Fibroblast of skin of back (primary cell): ENCODE measurements at regions not wholly inside any gene's neighbourhood (a gene's known extent, or its start where the extent isn't known, plus 50 kb on each side); places are given as distances from the start of the nearest gene placed in this dataset.

Experiments
- DNase-seq: peaks from one replicate; pipeline ENCODE4 v3.0.0-alpha.2; 2013

- no peak for DNase-seq
Measured at GRCh38 chr9:72431036-72431435, 66.0 kb upstream of the ZFAND5 start.

GRCh38 chr9:72428329-72428728, 63.3 kb upstream of the ZFAND5 start:
- DNase-seq: peak; percentile 91

- DNase-seq: no peak
Measured at GRCh38 chr9:72427801-72428200, 62.8 kb upstream of the ZFAND5 start.

GRCh38 chr9:72424131-72424530, 59.1 kb upstream of the ZFAND5 start:
- DNase-seq: no peak

- no peak for DNase-seq
Measured at GRCh38 chr9:72422214-72422613, 57.2 kb upstream of the ZFAND5 start.

GRCh38 chr9:72420783-72421182, 55.8 kb upstream of the ZFAND5 start:
- no peak for DNase-seq

GRCh38 chr9:72415948-72416347, 50.9 kb upstream of the ZFAND5 start:
- DNase-seq: no peak

- no peak for DNase-seq
Measured at GRCh38 chr9:72415163-72415562, 50.2 kb upstream of the ZFAND5 start.
